Stimulated activated naive CD4-positive, alpha-beta T cell (primary cell): ENCODE measurements at regions not wholly inside any gene's neighbourhood (a gene's known extent, or its start where the extent isn't known, plus 50 kb on each side); places are given as distances from the start of the nearest gene placed in this dataset.
"Not testable (repeated sequence)": the region's sequence is repeated elsewhere in the genome, so short reads cannot be mapped to it uniquely, and the experiment has no call there.

ENCODE experiments used
- DNase-seq, 6 experiments: peaks; one replicate each; lab custom pipeline; 2025; lab: John Stamatoyannopoulos, UW

GRCh38 chr14:96686126-96686525 lies 111.1 kb upstream of the VRK1 start:
- DNase-seq, result no peak

GRCh38 chr14:96688629-96689028 lies 108.6 kb upstream of the VRK1 start:
- no peak for DNase-seq

- no peak for DNase-seq
These were observed 106.3 kb upstream of the VRK1 start for GRCh38 chr14:96690713-96691383.

GRCh38 chr14:96693252-96693820 lies 103.8 kb upstream of the VRK1 start:
- DNase-seq, result no peak

GRCh38 chr14:96693987-96694386 lies 103.2 kb upstream of the VRK1 start:
- no peak for DNase-seq

- no peak for DNase-seq
These were observed 98.1 kb upstream of the VRK1 start for GRCh38 chr14:96698960-96699539.

- no peak for DNase-seq
These were observed 97.5 kb upstream of the VRK1 start for GRCh38 chr14:96699666-96700065.

- no peak for DNase-seq
These were observed 94.4 kb upstream of the VRK1 start for GRCh38 chr14:96702831-96703230.

- DNase-seq, result no peak
These were observed 91.6 kb upstream of the VRK1 start for GRCh38 chr14:96705422-96706092.

GRCh38 chr14:96706893-96707292 lies 90.3 kb upstream of the VRK1 start:
- DNase-seq, result no peak

- DNase-seq, result no peak
These were observed 87.0 kb upstream of the VRK1 start for GRCh38 chr14:96710060-96710666.

GRCh38 chr14:96711559-96712267 lies 85.5 kb upstream of the VRK1 start:
- DNase-seq, result no peak

- no peak for DNase-seq
These were observed 83.8 kb upstream of the VRK1 start for GRCh38 chr14:96713426-96713825.

- DNase-seq, result not testable (repeated sequence)
These were observed 82.6 kb upstream of the VRK1 start for GRCh38 chr14:96714537-96714936.

- no peak for DNase-seq
These were observed 80.1 kb upstream of the VRK1 start for GRCh38 chr14:96717116-96717515.

- no peak for DNase-seq
These were observed 78.8 kb upstream of the VRK1 start for GRCh38 chr14:96718407-96718806.

- DNase-seq, result not testable (repeated sequence)
These were observed 76.5 kb upstream of the VRK1 start for GRCh38 chr14:96720702-96721101.

GRCh38 chr14:96722736-96723135 lies 74.4 kb upstream of the VRK1 start:
- DNase-seq, result no peak

GRCh38 chr14:96723946-96724345 lies 73.2 kb upstream of the VRK1 start:
- DNase-seq, result no peak

- no peak for DNase-seq
These were observed 72.0 kb upstream of the VRK1 start for GRCh38 chr14:96725232-96725631.

- no peak for DNase-seq
These were observed 70.1 kb upstream of the VRK1 start for GRCh38 chr14:96727073-96727472.

GRCh38 chr14:96727491-96727890 lies 69.7 kb upstream of the VRK1 start:
- no peak for DNase-seq
